ENCODE measurements at regions not wholly inside any gene's neighbourhood (a gene's known extent, or its start where the extent isn't known, plus 50 kb on each side); places are given as distances from the start of the nearest gene placed in this dataset.
"Not testable (repeated sequence)": the region's sequence is repeated elsewhere in the genome, so short reads cannot be mapped to it uniquely, and the experiment has no call there.

DNA sequence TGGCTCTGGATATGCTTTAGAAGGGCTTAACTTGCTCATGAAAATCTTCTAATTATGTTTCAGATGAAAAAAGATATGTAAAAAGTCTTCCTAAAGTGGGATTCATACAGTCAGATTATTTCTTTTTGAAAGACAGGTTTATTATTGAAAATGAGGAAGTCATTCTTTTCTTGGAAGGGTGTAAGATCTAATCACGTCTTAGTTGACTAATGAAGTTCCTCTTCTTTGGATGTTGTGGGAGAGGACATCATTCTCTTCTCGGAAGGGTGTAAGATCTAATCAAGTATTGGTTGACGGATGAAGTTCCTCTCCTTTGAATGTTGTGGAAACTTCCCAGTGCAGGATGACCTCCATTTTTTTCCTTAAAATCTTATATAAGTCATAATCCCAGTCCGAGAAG, 74.9 kb downstream of the ALG10 start:
- DNase-seq = peak; percentile 42

DNA sequence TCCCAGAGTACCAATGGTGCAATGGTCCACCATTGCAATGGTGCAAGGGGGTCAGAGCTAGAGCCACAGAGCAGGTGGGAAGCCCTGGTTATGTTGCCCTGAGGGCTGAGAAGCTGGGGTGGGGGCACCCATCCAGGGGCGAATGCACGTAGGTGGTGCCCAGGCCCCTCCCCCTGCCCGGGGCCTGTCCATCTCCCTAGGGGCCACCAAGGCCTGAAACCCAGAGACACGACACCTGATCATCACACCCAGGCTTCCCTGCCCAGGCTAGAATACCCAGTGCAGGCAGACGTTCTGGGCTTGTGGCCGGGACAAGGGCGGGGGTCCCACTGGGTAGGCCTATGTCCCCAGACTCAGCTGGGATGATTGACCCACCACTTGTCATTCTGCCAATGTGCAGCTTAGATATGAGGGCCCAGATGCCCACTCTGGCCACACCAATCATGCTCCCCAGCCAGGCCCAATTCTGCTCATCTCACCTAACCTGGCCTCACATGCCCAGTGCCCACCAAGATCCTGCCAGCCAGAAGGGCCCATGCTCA, 83.2 kb downstream of the ALG10 start:
- no peak for DNase-seq

DNA sequence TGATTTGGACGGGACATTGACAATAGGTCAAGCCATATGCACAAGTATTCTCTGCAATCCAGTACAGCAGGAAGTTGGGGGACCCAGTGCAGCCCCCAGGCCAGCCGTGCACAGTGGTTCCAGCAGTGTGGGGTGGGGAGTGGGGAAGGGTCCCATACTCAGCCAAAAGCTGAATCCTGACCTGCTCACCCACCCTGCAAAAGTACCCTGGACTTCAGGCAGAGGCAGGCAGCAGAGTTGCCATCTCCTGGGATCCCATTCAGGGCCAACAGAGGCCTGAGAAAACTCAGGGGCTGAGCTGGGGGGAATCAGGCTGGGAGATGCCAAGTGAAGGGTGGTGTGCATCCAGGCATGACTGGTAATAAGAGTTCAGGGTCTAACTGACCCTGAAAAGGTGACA, 83.9 kb downstream of the ALG10 start:
- no peak for DNase-seq

DNA sequence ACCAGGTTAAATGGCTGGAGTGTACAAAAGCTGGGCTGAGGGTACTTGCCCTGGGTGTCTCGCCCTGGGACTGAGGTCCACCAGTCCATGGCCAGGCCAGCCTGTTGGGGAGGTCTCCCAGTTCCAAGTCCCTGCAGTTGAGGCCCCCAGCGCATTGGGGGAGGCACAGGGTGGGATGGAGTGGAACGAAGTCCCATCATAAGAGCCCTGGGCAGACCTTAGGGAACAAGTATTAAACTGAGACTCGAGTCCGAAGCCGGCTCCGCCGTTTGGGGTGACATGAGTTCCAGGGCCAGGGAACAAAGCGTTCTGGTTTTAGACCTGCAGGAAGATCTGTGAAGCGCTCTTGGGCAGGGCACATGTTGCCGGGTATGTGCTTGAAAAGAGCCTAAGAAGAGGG, 84.7 kb downstream of the ALG10 start:
- no peak for DNase-seq

DNA sequence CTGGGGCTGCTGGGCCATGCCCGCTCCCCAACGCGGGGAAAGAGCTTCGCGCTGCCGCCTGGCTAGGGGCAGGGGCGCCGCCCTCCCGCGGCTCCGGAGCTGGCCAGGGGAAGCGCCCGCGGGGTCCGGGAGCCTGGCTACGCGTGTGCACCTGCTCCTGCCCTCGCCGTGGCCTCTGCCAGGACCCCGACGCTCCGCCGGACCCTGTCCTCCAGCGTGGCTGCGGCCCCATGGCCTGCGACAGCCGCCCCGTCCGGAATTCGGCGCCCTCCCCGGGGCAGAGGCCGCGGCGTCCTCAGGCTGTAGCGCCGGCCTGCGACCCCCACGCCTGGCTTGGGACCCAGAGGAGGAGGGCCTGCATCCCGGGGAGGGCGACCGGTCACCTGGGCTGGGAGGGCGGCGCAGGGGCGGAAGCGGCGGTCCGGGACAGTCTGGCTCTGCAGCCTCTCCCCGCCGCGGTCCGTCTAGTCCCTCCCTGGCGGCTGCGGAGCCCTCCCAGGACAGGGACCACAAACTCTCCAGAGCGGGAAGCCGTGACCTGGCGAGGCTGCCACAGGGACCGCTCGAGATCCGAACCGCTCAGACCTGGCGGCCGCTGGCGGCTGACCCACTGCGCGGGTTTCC, 85.6 kb downstream of the ALG10 start:
- DNase-seq = no peak

DNA sequence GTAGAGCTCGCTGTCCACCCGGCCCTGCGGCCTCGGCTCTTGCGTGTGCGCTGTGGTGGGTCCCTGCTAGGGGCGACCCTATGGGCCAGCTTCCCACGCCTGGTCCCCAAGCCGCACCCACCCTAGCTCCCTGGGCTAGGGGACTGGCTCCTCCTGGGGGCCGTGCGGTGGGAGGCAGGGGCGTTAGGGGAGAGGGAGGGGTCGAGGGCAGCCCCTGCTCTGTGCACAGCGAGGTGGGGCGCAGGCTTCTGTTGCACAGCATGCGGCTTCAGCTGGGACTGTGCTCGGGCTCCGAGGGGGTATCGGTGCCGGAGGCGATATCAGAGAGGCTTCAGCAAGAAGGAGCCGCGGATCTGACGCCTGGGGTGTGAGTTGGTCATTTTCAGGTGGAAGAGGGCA, 86.1 kb downstream of the ALG10 start:
- no peak for DNase-seq

DNA sequence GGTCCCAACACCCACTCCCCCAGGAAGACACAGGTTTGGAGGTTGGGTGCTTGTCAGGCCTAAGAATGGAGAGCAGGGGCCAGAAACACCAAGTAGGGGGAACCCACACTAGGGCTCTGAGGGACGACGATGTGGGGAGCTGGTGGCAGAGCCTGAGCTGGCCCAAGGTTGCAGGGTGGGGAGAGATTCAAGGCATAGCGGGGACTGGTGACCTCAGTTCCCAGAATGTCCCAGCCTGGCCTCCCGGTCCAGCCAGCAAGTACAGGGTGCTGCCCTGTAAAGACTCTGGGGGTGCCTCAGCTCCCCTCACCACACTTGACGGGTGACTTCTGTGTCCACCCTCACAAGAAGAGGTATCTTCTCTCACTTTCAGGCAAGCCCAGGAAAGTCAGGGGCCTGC, 86.7 kb downstream of the ALG10 start:
- DNase-seq = no peak

DNA sequence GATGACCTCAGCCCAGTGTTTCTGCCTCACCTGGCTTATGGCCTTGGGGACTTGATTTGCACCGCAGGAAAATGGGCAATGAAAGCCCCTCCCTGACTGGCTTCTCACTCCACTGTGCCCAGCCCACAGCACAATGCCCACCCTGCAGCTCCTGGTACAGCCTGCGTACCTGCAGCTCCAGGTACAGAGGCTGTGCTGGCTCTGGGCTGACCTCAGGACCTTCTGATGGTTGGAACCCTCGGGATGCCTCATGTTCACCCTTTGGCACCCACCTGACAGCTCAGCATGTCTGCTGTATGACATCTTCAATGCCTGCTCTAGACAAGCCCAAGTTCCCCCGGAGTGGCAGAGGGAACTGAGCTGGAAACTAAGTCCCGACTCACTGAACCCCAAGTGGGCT, 87.1 kb downstream of the ALG10 start:
- DNase-seq = no peak

DNA sequence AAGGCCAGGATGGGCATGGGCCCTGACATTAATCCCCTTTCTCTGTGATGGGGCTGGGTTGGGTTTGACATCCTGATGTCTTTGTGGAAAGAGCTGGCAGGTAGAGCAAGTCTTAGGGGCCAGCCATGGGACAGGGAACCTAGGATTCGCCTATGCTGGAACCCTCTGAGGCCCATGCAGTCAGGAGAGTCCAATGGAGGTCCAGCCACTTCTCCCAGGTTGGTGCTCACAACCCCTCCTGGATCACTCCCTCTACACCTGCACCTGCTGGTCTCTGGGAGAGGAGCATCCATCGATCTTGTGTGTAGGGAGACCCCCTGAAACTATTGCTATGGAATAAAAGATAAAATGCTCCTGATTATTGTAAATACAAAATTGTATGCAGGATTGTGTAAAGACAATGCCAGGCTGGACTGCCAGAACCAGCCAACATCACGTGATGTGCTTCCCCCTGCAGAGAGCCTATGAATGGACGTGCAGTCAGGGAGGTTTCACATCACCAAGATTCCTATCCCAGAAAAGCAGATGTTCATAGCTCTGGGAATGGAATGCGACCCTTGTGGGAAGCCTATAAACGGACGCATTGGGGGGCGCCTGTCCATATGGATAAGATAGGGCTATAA, 87.7 kb downstream of the ALG10 start:
- DNase-seq = not testable (repeated sequence)

DNA sequence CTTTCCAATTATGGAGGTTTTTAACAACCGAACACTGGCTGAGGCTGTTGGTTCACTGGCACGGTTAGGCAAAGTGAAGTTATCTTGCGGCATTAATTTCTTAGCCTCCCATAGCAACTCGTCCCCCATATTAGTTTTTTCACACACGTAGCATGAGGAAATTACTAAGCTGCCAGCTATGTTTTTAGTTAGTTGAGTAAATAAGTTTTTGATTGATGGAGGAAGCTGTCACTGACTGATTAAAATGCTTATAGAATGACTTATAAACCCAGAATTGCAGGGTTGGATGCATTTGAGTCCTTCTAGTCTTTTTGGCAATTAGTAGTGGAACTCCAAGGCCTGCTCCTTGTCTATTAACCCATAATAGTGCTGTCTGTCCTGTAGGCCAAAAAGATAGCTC, 97.1 kb downstream of the ALG10 start:
- no peak for DNase-seq

DNA sequence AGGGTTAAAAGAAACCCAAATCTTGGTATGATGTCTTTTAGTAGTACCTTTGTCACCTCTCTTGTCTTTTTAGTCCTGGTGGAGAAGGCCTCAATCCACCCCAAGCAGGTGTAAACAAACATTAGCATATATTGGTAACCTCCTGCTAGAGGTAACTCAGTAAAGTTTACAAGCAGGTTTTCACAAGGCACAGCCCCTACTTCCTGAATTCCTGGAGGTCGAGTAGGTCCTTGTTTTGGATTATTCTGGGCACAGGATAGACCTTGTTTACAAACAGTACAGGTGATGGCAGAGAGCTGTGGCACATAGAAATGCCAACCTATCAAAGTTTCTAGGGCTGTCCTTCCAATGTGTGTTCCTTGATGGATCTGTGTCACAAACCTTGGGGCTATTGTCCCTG, 99.1 kb downstream of the ALG10 start:
- no peak for DNase-seq

DNA sequence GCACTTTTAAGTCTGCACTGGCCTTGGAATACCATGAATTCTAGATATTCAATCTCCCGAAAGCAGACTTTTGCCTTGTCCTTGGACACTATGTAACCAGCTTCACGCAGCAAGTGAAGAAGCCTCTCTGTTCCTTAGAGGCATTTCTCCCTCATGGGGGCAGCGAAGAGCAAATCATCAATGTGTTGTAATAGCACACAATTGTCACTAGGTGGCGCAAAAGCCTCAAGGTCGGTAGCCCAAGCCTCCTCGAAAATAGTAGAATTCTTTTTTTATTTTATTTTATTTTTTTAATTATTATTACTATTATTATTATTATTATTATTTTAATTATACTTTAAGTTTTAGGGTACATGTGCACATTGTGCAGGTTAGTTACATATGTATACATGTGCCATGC, 100.8 kb downstream of the ALG10 start:
- DNase-seq = peak; percentile 74

DNA sequence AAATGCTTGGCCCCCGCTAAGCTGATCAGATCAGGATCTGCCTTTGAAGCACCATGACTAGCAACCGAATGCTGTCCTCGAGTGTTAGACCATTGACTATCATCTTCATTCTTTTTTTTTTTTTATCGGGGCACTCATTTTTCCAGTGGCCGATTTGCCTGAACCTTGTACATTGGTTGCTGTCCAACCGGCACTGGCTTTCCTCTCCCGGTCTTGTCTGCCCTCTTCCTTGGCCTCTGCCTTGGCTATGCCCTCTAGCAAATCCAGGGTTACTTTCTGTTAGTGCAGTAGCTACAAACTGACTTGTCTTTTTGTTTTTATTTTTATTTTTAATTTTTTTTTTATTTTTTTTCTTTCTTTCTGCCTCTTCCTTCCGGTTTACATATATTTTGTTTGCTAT, 102.3 kb downstream of the ALG10 start:
- DNase-seq = no peak

DNA sequence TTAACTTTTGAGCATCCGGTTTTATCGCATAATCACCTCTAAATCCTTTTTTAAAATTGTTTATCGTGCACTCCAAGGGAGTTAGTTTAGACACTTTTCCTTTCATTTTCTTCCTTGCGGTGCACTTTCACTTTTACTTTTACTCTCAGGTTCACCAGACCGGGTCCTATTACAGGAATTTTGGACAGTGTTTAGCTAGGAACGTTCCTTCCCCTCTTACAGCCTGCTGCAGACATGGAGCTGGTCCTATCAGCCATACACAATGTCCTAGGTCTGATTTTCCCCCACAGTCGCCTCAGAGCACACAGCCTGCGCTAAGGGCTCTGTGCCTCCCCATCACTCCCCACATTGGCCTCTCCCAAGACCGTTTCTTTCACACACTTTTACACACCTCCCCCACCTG, 103.9 kb downstream of the ALG10 start:
- DNase-seq = no peak

DNA sequence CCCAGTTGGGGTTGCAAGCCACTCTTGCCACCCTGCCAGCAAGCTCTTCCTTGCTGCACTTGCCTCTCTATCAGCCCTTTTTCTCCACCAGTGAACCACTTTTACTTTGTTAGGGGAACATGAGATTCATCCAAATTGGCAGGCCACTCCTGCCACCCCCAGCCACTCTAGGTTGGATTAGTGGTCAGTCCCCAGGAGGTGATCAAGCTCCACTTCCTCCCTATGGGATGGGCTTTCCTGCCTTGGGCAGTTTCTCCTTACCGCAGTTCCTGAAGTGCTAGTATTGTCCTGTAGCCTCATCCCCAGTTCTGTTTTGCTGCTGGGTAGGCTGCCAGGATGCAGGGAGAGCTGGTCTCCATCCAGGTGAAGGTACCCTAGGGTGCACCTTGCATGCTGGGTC, 104.5 kb downstream of the ALG10 start:
- DNase-seq = no peak

DNA sequence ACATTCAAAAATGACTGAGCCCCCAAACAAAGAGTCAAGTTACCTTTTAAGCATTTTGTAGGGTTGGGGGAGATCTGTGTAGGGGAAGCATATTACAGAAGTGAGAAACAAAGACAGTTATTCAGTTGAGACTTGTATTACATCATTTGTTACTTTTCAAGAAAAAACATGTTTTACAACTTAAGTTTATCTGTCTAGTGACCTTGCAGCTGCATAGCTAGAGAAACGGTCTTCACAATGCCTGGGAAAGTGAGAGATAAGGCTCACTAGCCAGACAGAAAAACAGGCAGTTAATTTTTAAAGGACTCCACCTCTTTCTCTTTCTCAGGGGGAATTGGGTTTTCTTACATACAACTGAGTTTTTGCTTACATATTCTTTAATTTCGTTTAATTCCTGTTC, 105.1 kb downstream of the ALG10 start:
- DNase-seq = peak; percentile 73

DNA sequence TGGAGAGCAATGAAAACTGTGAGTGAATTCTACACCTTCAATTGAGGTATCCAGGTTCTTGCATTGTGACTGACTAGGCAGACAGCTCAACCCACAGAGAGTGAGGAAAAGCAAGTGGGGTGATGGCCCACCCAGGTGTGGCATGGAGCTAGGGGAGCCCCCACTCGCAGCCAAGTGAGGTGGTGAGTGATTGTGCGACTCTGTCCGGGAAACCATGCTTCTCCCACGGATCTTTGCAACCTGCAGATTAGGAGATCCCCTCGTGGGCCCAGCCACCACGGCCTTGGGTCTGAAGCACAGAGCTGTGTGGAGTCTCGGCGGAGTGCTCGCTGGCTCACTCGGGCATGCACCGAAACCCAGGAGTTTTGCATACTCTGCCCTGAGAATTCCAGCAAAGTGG, 120.1 kb downstream of the ALG10 start:
- DNase-seq = no peak

DNA sequence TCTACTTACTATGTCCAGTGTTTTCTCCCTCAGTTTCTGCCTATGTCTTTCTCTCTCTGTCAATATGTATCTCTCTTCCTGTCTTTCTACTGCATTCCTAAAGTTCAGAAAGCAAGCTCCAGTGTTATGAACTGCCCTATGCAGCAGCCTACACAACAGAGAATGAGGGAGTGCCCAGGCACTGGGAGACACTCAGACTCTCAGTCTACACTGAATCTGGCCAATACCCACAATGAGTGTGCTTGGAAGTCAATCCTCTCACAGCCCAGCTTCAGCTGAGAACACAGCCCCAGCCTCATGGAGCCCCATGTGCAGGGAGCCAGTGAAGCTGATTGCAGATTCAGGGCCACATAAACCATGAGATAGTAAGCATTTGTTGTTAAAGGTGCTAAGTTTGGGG, 128.7 kb downstream of the ALG10 start:
- no peak for DNase-seq

DNA sequence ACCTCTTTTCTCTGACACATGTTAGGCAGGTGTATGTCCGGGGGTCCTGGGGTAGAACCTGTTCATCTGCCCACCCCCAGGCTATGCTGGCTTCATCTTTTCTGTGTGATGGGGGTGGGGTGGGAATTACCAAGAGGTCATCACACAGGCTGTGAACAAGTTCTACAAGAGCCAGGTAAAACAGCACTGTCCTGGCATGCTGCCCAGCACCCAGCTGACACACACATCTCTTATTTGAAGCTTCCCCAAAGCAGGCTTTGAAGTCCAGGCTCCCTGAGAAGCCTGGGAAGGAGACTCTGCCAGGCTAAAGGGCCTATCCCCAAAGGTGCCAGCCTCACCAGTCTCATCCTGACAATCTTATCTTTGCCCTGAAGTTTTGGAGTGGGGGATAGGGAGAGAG, 141.1 kb downstream of the ALG10 start:
- DNase-seq = no peak

DNA sequence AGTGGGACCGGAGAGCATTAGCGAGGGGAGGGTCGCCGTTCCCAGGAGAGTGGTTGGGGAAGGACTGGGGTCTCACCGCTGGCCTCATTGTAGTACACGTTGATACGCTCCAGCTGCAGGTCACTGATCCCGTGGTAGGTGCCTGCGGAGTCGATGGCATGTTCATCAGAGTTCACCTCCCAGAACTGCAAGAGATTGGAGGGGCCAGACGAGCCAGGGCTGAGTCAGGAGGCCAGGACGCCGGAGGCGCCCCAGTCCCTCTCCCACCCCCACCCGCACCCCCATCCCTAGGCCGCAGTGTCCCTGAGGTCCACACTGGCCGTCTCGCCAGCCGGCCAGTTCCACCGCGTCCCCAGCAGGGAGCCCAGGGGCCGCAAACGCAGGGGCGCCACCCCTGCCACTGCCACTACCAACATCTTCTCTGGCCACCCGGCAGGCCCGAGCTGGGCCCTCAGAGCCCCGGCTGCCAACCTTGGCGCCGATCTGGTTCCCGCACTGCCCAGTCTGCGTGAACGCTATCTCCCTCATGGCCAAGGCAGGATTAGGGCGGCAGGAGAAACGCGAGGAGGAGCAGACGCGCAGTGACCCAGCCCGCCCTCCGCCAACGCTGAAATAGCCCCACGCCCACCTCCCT, 144.2 kb downstream of the ALG10 start:
- no peak for DNase-seq

DNA sequence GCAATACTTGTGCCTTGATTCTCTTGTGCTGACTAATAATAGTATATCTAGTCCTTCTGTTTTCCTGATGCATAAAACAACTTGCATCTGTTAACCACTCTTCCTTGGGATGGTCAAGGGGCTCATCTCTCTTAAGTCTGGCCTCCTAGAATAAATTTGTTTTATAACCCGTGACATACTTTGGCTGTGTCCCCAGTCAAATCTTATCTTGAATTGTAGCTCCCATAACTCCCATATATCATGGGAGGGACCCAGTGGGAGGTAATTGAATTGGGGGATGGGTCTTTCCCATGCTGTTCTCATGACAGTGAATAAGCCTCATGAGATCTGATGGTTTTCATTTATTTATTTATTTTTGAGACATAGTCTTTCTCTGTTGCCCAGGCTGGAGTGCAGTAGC, 146.2 kb downstream of the ALG10 start:
- not testable (repeated sequence) for DNase-seq

DNA sequence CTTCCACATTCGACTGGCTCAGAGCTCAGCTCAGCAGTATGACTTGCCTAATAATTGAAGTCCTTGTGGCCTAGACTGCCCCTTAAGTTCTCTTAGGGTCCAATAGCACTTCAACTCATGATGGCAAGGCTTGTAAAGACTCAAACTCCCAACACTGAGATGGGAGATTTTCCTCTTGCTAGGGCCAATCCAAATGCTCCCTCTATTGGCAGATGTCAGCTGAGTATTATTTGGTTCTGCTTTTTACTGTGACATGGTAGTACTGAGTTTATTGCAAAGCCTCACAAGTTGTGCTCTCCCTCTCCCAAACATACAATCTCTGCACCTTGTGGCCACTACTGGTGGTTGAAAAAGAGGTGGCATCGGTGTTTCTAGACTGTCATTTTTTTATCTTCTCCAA, 164.2 kb downstream of the ALG10 start:
- DNase-seq = peak; percentile 28

DNA sequence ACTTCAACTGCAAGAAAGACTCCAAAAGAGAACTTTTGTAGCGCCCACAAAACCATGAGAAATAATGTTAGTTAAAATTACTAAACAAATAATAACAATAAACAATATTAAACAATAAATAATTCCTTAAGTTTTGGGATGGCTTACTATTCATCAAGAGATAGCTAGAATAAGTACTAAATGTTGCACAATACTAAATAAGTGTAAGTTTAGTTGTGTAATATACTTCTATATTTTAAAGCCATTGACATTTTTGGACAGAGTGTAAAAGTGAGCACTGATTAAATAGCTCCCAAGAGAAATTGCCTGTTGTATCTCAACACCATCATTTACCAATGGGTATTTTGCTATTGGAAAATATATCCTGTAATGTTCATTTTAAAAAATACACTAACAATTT, 166.7 kb downstream of the ALG10 start:
- no peak for DNase-seq

DNA sequence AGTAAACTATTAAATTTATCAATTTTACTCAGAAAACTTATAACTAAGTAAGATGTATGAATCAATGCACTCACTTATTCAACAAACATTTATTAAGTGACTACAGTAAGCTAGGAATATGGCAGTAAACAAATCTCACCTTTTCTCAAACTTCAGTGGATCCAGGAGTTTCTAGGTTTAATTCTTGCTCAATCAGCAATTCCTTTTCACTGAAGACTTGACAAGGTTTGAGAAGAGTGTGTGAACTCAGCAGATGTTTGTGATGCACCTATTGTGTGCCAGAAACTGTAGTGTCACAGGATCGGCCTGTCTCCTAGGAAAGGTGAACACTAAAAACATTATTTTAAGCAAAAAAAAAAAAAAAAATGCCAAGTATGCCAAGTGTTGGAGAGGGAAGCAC, 167.8 kb downstream of the ALG10 start:
- no peak for DNase-seq

DNA sequence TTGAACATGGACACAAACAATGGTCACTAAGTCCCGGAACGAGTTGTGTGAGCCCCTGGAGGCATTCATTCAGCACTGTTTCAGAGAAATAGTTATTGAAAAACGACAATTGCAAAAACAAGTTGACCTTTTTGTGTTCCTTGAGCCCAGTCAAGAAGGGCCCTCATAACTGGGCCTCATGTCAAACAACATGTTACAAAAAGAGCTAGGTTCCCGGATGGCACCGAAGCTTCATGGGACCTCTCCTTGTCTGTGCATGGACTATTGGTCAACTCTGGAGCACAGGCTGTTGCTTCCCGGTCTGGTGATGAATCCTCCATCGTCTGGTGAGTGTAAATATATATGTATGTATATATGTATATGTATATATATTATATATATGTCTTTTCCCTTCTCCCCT, 176.6 kb downstream of the ALG10 start:
- no peak for DNase-seq
